Subcutaneous abdominal adipose tissue (tissue), 5 donors: ENCODE measurements at regions not wholly inside any gene's neighbourhood (a gene's known extent, or its start where the extent isn't known, plus 50 kb on each side); places are given as distances from the start of the nearest gene placed in this dataset.

ENCODE experiments used
- H3K27ac ChIP-seq: one replicate; pipeline ENCODE4 v1.7.0; 2013; ENCODE audit warnings: low read depth, mild to moderate bottlenecking, inconsistent platforms, low read length, moderate library complexity
- H3K27me3 ChIP-seq, 5 donors: one replicate each; pipeline ENCODE4 v1.7.0; 2013; ENCODE audit warnings: low read length in 5 of 5, inconsistent platforms in 1 of 5; ENCODE audit not compliant: control insufficient read depth in 5 of 5, insufficient read depth in 4 of 5
- H3K36me3 ChIP-seq, 5 donors: one replicate each; pipeline ENCODE4 v1.7.0; 2013; ENCODE audit warnings: low read length in 5 of 5; ENCODE audit not compliant: control insufficient read depth in 5 of 5, insufficient read depth in 5 of 5
- H3K4me1 ChIP-seq, 5 donors: one replicate each; pipeline ENCODE4 v1.7.0; 2013; ENCODE audit warnings: low read length in 5 of 5, mild to moderate bottlenecking in 3 of 5, moderate library complexity in 1 of 5; ENCODE audit not compliant: control insufficient read depth in 5 of 5, insufficient read depth in 5 of 5
- H3K4me3 ChIP-seq, 5 donors: one replicate each; pipeline ENCODE4 v1.7.0; 2013; ENCODE audit warnings: low read length in 5 of 5, low read depth in 1 of 5
- H3K9ac ChIP-seq, 5 donors: one replicate each; pipeline ENCODE4 v1.7.0; 2013; ENCODE audit warnings: low read length in 5 of 5, mild to moderate bottlenecking in 4 of 5, moderate library complexity in 3 of 5
- H3K9me3 ChIP-seq, 5 donors: one replicate each; pipeline ENCODE4 v1.7.0; 2013; ENCODE audit warnings: low read length in 5 of 5; ENCODE audit not compliant: control insufficient read depth in 5 of 5
- donor health status: healthy.
- donor health status: healthy.
- donor health status: healthy.
- donor health status: healthy.
- donor health status: healthy.

GRCh38 chr13:32828711-32829110 lies 187.5 kb upstream of the KL start:
- H3K4me3 ChIP-seq, result no peak overlapping the region
- H3K27ac ChIP-seq, result no peak overlapping the region
- no peaks in the 10 kb centered on the region for H3K36me3 ChIP-seq
- H3K27me3 ChIP-seq, result no peaks in the 10 kb centered on the region
- H3K9ac ChIP-seq, result no peak overlapping the region
- peaks cover 0 to 10% (median 7%) of the 10 kb centered on the region in 5 donors for H3K4me1 ChIP-seq
- H3K9me3 ChIP-seq, result peaks cover 0 to 3% (median 0%) of the 10 kb centered on the region in 5 donors

GRCh38 chr13:32829269-32829668 lies 187.0 kb upstream of the KL start:
- H3K36me3 ChIP-seq, result no peaks in the 10 kb centered on the region
- H3K9ac ChIP-seq, result no peak overlapping the region
- no peak overlapping the region for H3K27ac ChIP-seq
- H3K27me3 ChIP-seq, result no peaks in the 10 kb centered on the region
- peaks cover 0 to 7% (median 0%) of the 10 kb centered on the region in 5 donors for H3K9me3 ChIP-seq
- no peak overlapping the region for H3K4me3 ChIP-seq
- H3K4me1 ChIP-seq, result peaks cover 0 to 6% (median 4%) of the 10 kb centered on the region in 5 donors

GRCh38 chr13:32829676-32830335 lies 186.4 kb upstream of the KL start:
- H3K27me3 ChIP-seq, result no peaks in the 10 kb centered on the region
- peaks cover 0 to under 1% (median 0%) of the 10 kb centered on the region in 5 donors for H3K4me1 ChIP-seq
- no peak overlapping the region for H3K27ac ChIP-seq
- no peaks in the 10 kb centered on the region for H3K36me3 ChIP-seq
- H3K9ac ChIP-seq, result no peak overlapping the region
- H3K4me3 ChIP-seq, result no peak overlapping the region
- peaks cover 0 to 12% (median 4%) of the 10 kb centered on the region in 5 donors for H3K9me3 ChIP-seq

- H3K27ac ChIP-seq, result no peak overlapping the region
- H3K4me3 ChIP-seq, result no peak overlapping the region
- H3K27me3 ChIP-seq, result no peaks in the 10 kb centered on the region
- no peaks in the 10 kb centered on the region for H3K36me3 ChIP-seq
- no peaks in the 10 kb centered on the region for H3K4me1 ChIP-seq
- peaks cover 2 to 17% (median 5%) of the 10 kb centered on the region in 5 donors for H3K9me3 ChIP-seq
- no peak overlapping the region for H3K9ac ChIP-seq
Observed at GRCh38 chr13:32830336-32831031, 185.7 kb upstream of the KL start.

- H3K36me3 ChIP-seq, result no peaks in the 10 kb centered on the region
- H3K9me3 ChIP-seq, result peaks cover 2 to 17% (median 6%) of the 10 kb centered on the region in 5 donors
- H3K4me1 ChIP-seq, result peaks cover 0 to 8% (median 0%) of the 10 kb centered on the region in 5 donors
- no peak overlapping the region for H3K4me3 ChIP-seq
- no peak overlapping the region for H3K9ac ChIP-seq
- H3K27ac ChIP-seq, result no peak overlapping the region
- no peaks in the 10 kb centered on the region for H3K27me3 ChIP-seq
Observed at GRCh38 chr13:32837307-32837972, 178.8 kb upstream of the KL start.

- H3K27ac ChIP-seq, result no peak overlapping the region
- H3K27me3 ChIP-seq, result no peaks in the 10 kb centered on the region
- H3K9ac ChIP-seq, result no peak overlapping the region
- no peak overlapping the region for H3K4me3 ChIP-seq
- H3K4me1 ChIP-seq, result peaks cover 0 to 8% (median 0%) of the 10 kb centered on the region in 5 donors
- H3K9me3 ChIP-seq, result peaks cover 5 to 21% (median 9%) of the 10 kb centered on the region in 5 donors
- H3K36me3 ChIP-seq, result no peaks in the 10 kb centered on the region
Observed at GRCh38 chr13:32837973-32838927, 178.0 kb upstream of the KL start.

GRCh38 chr13:32838945-32839344 lies 177.3 kb upstream of the KL start:
- peaks cover 0 to 8% (median 0%) of the 10 kb centered on the region in 5 donors for H3K4me1 ChIP-seq
- H3K9ac ChIP-seq, result no peak overlapping the region
- H3K36me3 ChIP-seq, result no peaks in the 10 kb centered on the region
- no peak overlapping the region for H3K27ac ChIP-seq
- no peak overlapping the region for H3K4me3 ChIP-seq
- no peaks in the 10 kb centered on the region for H3K27me3 ChIP-seq
- peaks cover 2 to 16% (median 9%) of the 10 kb centered on the region in 5 donors for H3K9me3 ChIP-seq

GRCh38 chr13:32840113-32840512 lies 176.1 kb upstream of the KL start:
- Histone ChIP-seq H3K27me3 (no peaks in the 10 kb centered on the region), H3K9ac (no peak overlapping the region), H3K27ac (no peak overlapping the region), H3K9me3 (peaks cover 0 to 6% (median 5%) of the 10 kb centered on the region in 5 donors), H3K4me3 (no peak overlapping the region), H3K36me3 (no peaks in the 10 kb centered on the region), H3K4me1 (peaks cover 0 to 8% (median 0%) of the 10 kb centered on the region in 5 donors)

GRCh38 chr13:32840989-32841713 lies 175.1 kb upstream of the KL start:
- no peaks in the 10 kb centered on the region for H3K36me3 ChIP-seq
- H3K27me3 ChIP-seq, result no peaks in the 10 kb centered on the region
- no peak overlapping the region for H3K9ac ChIP-seq
- peaks cover 0 to 8% (median 0%) of the 10 kb centered on the region in 5 donors for H3K4me1 ChIP-seq
- H3K4me3 ChIP-seq, result no peak overlapping the region
- H3K9me3 ChIP-seq, result peaks cover 0 to 6% (median 3%) of the 10 kb centered on the region in 5 donors
- no peak overlapping the region for H3K27ac ChIP-seq
